K562 (cell line): ENCODE measurements at regions not wholly inside any gene's neighbourhood (a gene's known extent, or its start where the extent isn't known, plus 50 kb on each side); places are given as distances from the start of the nearest gene placed in this dataset.

Experiments used
- ATAC-seq: fragments of 200-7000 bp; cut with Tn5 transposase; 3 replicates; pipeline ENCODE4 v1.9.1; 2020; ENCODE audit warnings: moderate library complexity
- BruUV-seq: library from RNA; stranded (reverse); fragments of 400-500 nt; replicated peaks from 2 replicates; lab custom pipeline; 2021; lab: Mats Ljungman, UMichigan
- CTCF ChIA-PET: fragments of 300-600 bp; formaldehyde crosslinking; extraction: SDS; loops from one replicate; lab custom pipeline; 2021; ENCODE audit warnings: low intra/inter-chr PET ratio; lab: Yijun Ruan, JAX
- POLR2A ChIA-PET: fragments of 300-600, 350-650 bp; sonication (Branson Sonifier 250); formaldehyde crosslinking; extraction: SDS; loops from one replicate; lab custom pipeline; 2021; ENCODE audit warnings: antibody characterized with exemption, inconsistent platforms; lab: Yijun Ruan, JAX
- DNase-seq, 4 experiments: peaks; one replicate each; pipeline versions ENCODE4 v3.0.0 to v3.0.0-alpha.2; 2011 to 2018; ENCODE audit warnings: low spot score in 3 of 4, mixed read lengths in 3 of 4; ENCODE audit errors: extremely low read depth in 1 of 4
- FAIRE-seq: peaks from 2 replicates; lab custom pipeline; 2011; peaks lifted over from hg19 to GRCh38; lab: Jason Lieb, UNC
- H2AFZ ChIP-seq: 2 replicates; pipeline ENCODE4 v1.6.0; 2011; ENCODE audit warnings: low read depth, low read length, control low read depth, inconsistent platforms
- H3K27ac ChIP-seq: fragments of 200-600 bp; 3 replicates; pipeline ENCODE4 v1.8.0; 2011; ENCODE audit warnings: low read depth, mild to moderate bottlenecking, control low read depth, inconsistent platforms, low read length, moderate library complexity, mixed read lengths; ENCODE audit errors: extremely low read depth
- H3K27me3 ChIP-seq, 2 experiments: fragments of 300-600 bp in 1 of 2; 2 replicates in 1 of 2; 3 replicates in 1 of 2; pipeline versions ENCODE4 v1.6.0 to v1.8.0; 2011; ENCODE audit warnings: inconsistent platforms in 2 of 2, low read length in 2 of 2, mild to moderate bottlenecking in 1 of 2, mixed read lengths in 1 of 2, moderate library complexity in 1 of 2; ENCODE audit not compliant: control insufficient read depth in 2 of 2, insufficient read depth in 2 of 2
- H3K36me3 ChIP-seq: fragments of 300-600 bp; 3 replicates; pipeline ENCODE4 v1.8.0; 2011; ENCODE audit warnings: mild to moderate bottlenecking, low read length, inconsistent platforms; ENCODE audit not compliant: control insufficient read depth, insufficient read depth
- H3K4me1 ChIP-seq, 2 experiments: fragments of 200-600 bp in 1 of 2; replicated peaks in 1 of 2; 2 replicates in 1 of 2; 3 replicates in 1 of 2; pipeline versions ENCODE4 v1.5.1 to v1.8.0; 2011; ENCODE audit warnings: inconsistent platforms in 2 of 2, low read length in 2 of 2, mild to moderate bottlenecking in 1 of 2, mixed read lengths in 1 of 2, moderate library complexity in 1 of 2; ENCODE audit not compliant: control insufficient read depth in 2 of 2, insufficient read depth in 2 of 2
- H3K4me2 ChIP-seq: 2 replicates; pipeline ENCODE4 v1.6.1; 2011; ENCODE audit warnings: low read length, control low read depth, inconsistent platforms, mixed read lengths; ENCODE audit not compliant: insufficient read depth
- H3K4me3 ChIP-seq: fragments of 200-600 bp; sonication (generic), shearing (Covaris generic); 2 replicates; pipeline ENCODE4 v1.5.1; 2016; ENCODE audit warnings: control low read depth, inconsistent platforms
- H3K79me2 ChIP-seq: fragments of 200-600 bp; 3 replicates; pipeline ENCODE4 v1.8.0; 2011; ENCODE audit warnings: low read length, inconsistent platforms; ENCODE audit not compliant: control insufficient read depth, insufficient read depth
- H3K9ac ChIP-seq, 2 experiments: 2 replicates each; pipeline versions ENCODE4 v1.6.0 to v1.6.1; 2011; ENCODE audit warnings: low read depth in 2 of 2, low read length in 2 of 2, control low read depth in 1 of 2, inconsistent platforms in 1 of 2, mild to moderate bottlenecking in 1 of 2, mixed read lengths in 1 of 2; ENCODE audit not compliant: insufficient read depth in 1 of 2
- H3K9me1 ChIP-seq: one replicate; pipeline ENCODE4 v1.6.0; 2011; ENCODE audit warnings: inconsistent platforms, mild to moderate bottlenecking, low read length, moderate library complexity; ENCODE audit not compliant: control insufficient read depth, insufficient read depth
- H3K9me3 ChIP-seq: replicated peaks from 2 replicates; pipeline ENCODE4 v1.5.1; 2011; ENCODE audit warnings: low read depth, low read length, inconsistent platforms; ENCODE audit not compliant: control insufficient read depth, insufficient read depth
- H4K20me1 ChIP-seq: replicated peaks from 2 replicates; pipeline ENCODE4 v1.6.1; 2011; ENCODE audit warnings: low read length, inconsistent platforms, mixed read lengths; ENCODE audit not compliant: control insufficient read depth, insufficient read depth
- BRF1 ChIP-seq: IDR thresholded peaks from 3 replicates; pipeline ENCODE4 v1.6.1; 2011; ENCODE audit warnings: borderline replicate concordance, mild to moderate bottlenecking; ENCODE audit not compliant: insufficient read length; ENCODE audit errors: extremely low read depth
- CBX3 ChIP-seq, 2 experiments: IDR thresholded peaks; 1 replicate in 1 of 2; 2 replicates in 1 of 2; pipeline ENCODE4 v1.6.1; 2012; ENCODE audit warnings: inconsistent platforms in 2 of 2, low read length in 2 of 2, borderline replicate concordance in 1 of 2, control low read depth in 1 of 2
- FOXK2 ChIP-seq, 2 experiments: fragments of 450-650 bp; IDR thresholded peaks in 1 of 2; conservative IDR thresholded peaks in 1 of 2; 2 replicates each; pipeline ENCODE4 v1.6.1; 2016; ENCODE audit warnings: low read depth in 2 of 2, mild to moderate bottlenecking in 1 of 2
- MAFG ChIP-seq: fragments of 450-650 bp; conservative IDR thresholded peaks from 2 replicates; pipeline ENCODE4 v1.6.1; 2016; ENCODE audit warnings: missing genetic modification characterization, missing compliant biosample characterization
- NR2C1 ChIP-seq, 2 experiments: fragments of 450-650 bp; IDR thresholded peaks; 2 replicates each; pipeline ENCODE4 v1.6.1; 2017; ENCODE audit warnings: mild to moderate bottlenecking in 2 of 2, antibody characterized with exemption in 1 of 2, inconsistent platforms in 1 of 2, missing compliant biosample characterization in 1 of 2, missing genetic modification characterization in 1 of 2
- SP2 ChIP-seq: IDR thresholded peaks from 2 replicates; pipeline ENCODE4 v1.6.1; 2011; ENCODE audit warnings: mild to moderate bottlenecking, low read depth, low read length, moderate library complexity; ENCODE audit not compliant: poor library complexity, severe bottlenecking; ENCODE audit errors: extremely low read depth
- TRIM28 ChIP-seq: fragments of 450-650 bp; IDR thresholded peaks from 2 replicates; pipeline ENCODE4 v1.6.1; 2017
- ZBTB1 ChIP-seq: sonication (generic); formaldehyde crosslinking; IDR thresholded peaks from 2 replicates; pipeline ENCODE4 v1.8.1; 2023; ENCODE audit warnings: missing genetic modification reagents, low read depth, mild to moderate bottlenecking, borderline replicate concordance
- ZKSCAN8 ChIP-seq: fragments of 200-800 bp; sonication (Bioruptor generic); IDR thresholded peaks from 2 replicates; pipeline ENCODE4 v1.6.1; 2016; ENCODE audit warnings: missing genetic modification characterization, missing compliant biosample characterization
- ZNF311 ChIP-seq: fragments of 250-450 bp; sonication (Bioruptor Pico); IDR thresholded peaks from 2 replicates; pipeline ENCODE4 v1.4.0; 2020; ENCODE audit warnings: mild to moderate bottlenecking, moderate library complexity
- ZNF354B ChIP-seq: fragments of 250-450 bp; sonication (Bioruptor Pico); IDR thresholded peaks from 2 replicates; pipeline ENCODE4 v1.4.0; 2020
- WGBS: fragments of 100-300 bp; shearing (Covaris generic); methylation state at CpG from one replicate; pipeline ENCODE4 v1.1.6; 2016; ENCODE audit warnings: low coverage, mixed read lengths; ENCODE audit not compliant: insufficient coverage; ENCODE audit errors: missing lambda C conversion rate; 5-methylcytosine and 5-hydroxymethylcytosine counted together
- in situ Hi-C: fragments of 300-500 bp; cut with MboI; formaldehyde crosslinking; loops from 4 replicates; pipeline ENCODE4 v1.15.0; 2018; ENCODE audit warnings: inconsistent platforms, mixed read lengths
- intact Hi-C: fragments of 100-400 bp; cut with micrococcal nuclease; formaldehyde crosslinking; loops from 2 replicates; pipeline ENCODE4 v1.14.2; 2022

- no peak for TF ChIP-seq SP2
- TF ChIP-seq, all 486 proteins: peak for 0
Measured at GRCh38 chr2:146004462-146004861, 1484.5 kb upstream of the ZEB2 start (continued).

- Histone ChIP-seq H3K36me3 (no peaks in the 10 kb centered on the region), H3K4me2 (peak overlapping the region; percentile 2), H3K9me1 (no peaks in the 10 kb centered on the region), H2AFZ (peak overlapping the region; percentile 41), H4K20me1 (no peaks in the 10 kb centered on the region), H3K79me2 (no peaks in the 10 kb centered on the region), H3K4me3 (no peak overlapping the region), H3K9ac (no peak overlapping the region), H3K27ac (peak overlapping the region; percentile 33; the same call in 1 of the 3 replicates), H3K27me3 (no peaks in the 10 kb centered on the region), H3K4me1 (no peaks in the 10 kb centered on the region; a peak in 1 of 5 replicates), H3K9me3 (no peaks in the 10 kb centered on the region; the same call in 1 of the 2 replicates)
- peak; percentile 34 for ATAC-seq
- WGBS: 5% methylated on average over 4 of the region's 4 CpGs
- ChIA-PET CTCF (no interaction called here), POLR2A (no interaction called here)
- TF ChIP-seq NR2C1 (IDR thresholded peaks at IDR 0.05): no peak
- no peak for TF ChIP-seq NR2C1 (tag; IDR thresholded peaks at IDR 0.05)
- TF ChIP-seq FOXK2 (conservative IDR thresholded peaks at IDR 0.05 in 1 of 2, IDR thresholded peaks at IDR 0.05 in 1 of 2; ENCODE audit: low read depth in 2 of 2): peak; percentile 40 to 59; a peak in 3 of 4 replicates
- TF ChIP-seq MAFG (tag): peak; percentile 55
- in situ Hi-C loops: no loop called here
- intact Hi-C loops: no loop called here
- no TSS peak for BruUV-seq
- DNase-seq: peak in 1 of 4 experiments; percentile 12
- peak; percentile 71 for FAIRE-seq
Measured at GRCh38 chr2:146003337-146003736, 1483.4 kb upstream of the ZEB2 start.

GRCh38 chr2:145994910-145995309 is 1475.0 kb upstream of the ZEB2 start:
- Histone ChIP-seq H3K4me2 (no peak overlapping the region), H3K9me1 (no peaks in the 10 kb centered on the region), H3K27me3 (no peaks in the 10 kb centered on the region), H4K20me1 (no peaks in the 10 kb centered on the region), H3K79me2 (no peaks in the 10 kb centered on the region), H3K9ac (no peak overlapping the region), H3K36me3 (no peaks in the 10 kb centered on the region), H3K9me3 (peaks cover 1% of the 10 kb centered on the region; the same call in 1 of the 2 replicates), H3K4me1 (no peaks in the 10 kb centered on the region)
- no peak for ATAC-seq
- intact Hi-C loops: no loop called here
- BruUV-seq: no TSS peak
- 0 out of 2 replicates have a peak, but pooled peaks have one; percentile 52 for TF ChIP-seq TRIM28
- TF ChIP-seq ZKSCAN8 (CRISPR knock-in tag): no peak
- peak in 1 of 2 experiments; percentile 88; a peak in 2 of 3 replicates for TF ChIP-seq CBX3 (IDR thresholded peaks at IDR 0.05; ENCODE audit: borderline replicate concordance in 1 of 2, low read length in 2 of 2)
- no peak for TF ChIP-seq ZNF354B (CRISPR knock-in tag)
- TF ChIP-seq ZNF311 (CRISPR knock-in tag): no peak
- TF ChIP-seq BRF1: no peak
- no peak for TF ChIP-seq ZBTB1 (CRISPR knock-in tag)
- TF ChIP-seq, all 486 proteins: peak for 2
- CTCF ChIA-PET: no interaction called here
- H3K27ac ChIP-seq: no peak overlapping the region
- no peak overlapping the region for H3K4me3 ChIP-seq
- in situ Hi-C loops: no loop called here
- H2AFZ ChIP-seq: no peak overlapping the region
- no peak for FAIRE-seq
- DNase-seq: no peak
- POLR2A ChIA-PET: no interaction called here
